WTC11 (cell line): ENCODE measurements at regions not wholly inside any gene's neighbourhood (a gene's known extent, or its start where the extent isn't known, plus 50 kb on each side); places are given as distances from the start of the nearest gene placed in this dataset.

Experiments
- ATAC-seq: fragments of 200-7000 bp; cut with Tn5 transposase; 2 replicates; pipeline ENCODE4 v1.10.0; 2021; ENCODE audit warnings: mild to moderate bottlenecking, moderate library complexity
- CTCF ChIA-PET: fragments of 300-600 bp; sonication (Branson Sonifier 250); formaldehyde crosslinking; loops from one replicate; lab custom pipeline; 2021; ENCODE audit warnings: antibody characterized with exemption; lab: Charles Lee
- POLR2A ChIA-PET: fragments of 350-600 bp; sonication (Branson Sonifier 250); formaldehyde crosslinking; loops from one replicate; lab custom pipeline; 2021; ENCODE audit warnings: antibody characterized with exemption; lab: Charles Lee
- DNase-seq: peaks from one replicate; pipeline ENCODE4 v3.0.0; 2021; ENCODE audit warnings: low spot score
- H3K27ac Mint-ChIP-seq: 2 replicates; pipeline ENCODE4 v1.8.0; 2021; ENCODE audit warnings: mixed read lengths
- H3K27me3 Mint-ChIP-seq: 2 replicates; pipeline ENCODE4 v1.8.0; 2021; ENCODE audit warnings: low read depth, mild to moderate bottlenecking, moderate library complexity, mixed read lengths
- H3K36me3 Mint-ChIP-seq: 2 replicates; pipeline ENCODE4 v1.8.0; 2021; ENCODE audit warnings: mixed read lengths
- H3K4me1 Mint-ChIP-seq: 2 replicates; pipeline ENCODE4 v1.8.0; 2022; ENCODE audit warnings: mixed read lengths
- H3K4me3 Mint-ChIP-seq: 2 replicates; pipeline ENCODE4 v1.8.0; 2021; ENCODE audit warnings: mild to moderate bottlenecking, moderate library complexity, mixed read lengths
- H3K9me3 Mint-ChIP-seq: 2 replicates; pipeline ENCODE4 v1.8.0; 2021; ENCODE audit warnings: mixed read lengths
- ARID4B ChIP-seq: sonication (generic); formaldehyde crosslinking; IDR thresholded peaks from 2 replicates; pipeline ENCODE4 v1.8.0; 2023; ENCODE audit warnings: missing genetic modification reagents, mild to moderate bottlenecking, borderline replicate concordance
- ATF3 ChIP-seq: sonication (generic); formaldehyde crosslinking; conservative IDR thresholded peaks from 2 replicates; pipeline ENCODE4 v1.8.1; 2022; ENCODE audit warnings: mild to moderate bottlenecking, missing genetic modification reagents
- CREM ChIP-seq: sonication (generic); formaldehyde crosslinking; IDR thresholded peaks from 2 replicates; pipeline ENCODE4 v1.8.1; 2022; ENCODE audit warnings: mild to moderate bottlenecking, missing genetic modification reagents, moderate library complexity
- CTCF ChIP-seq: fragments of 200-600 bp; IDR thresholded peaks from 2 replicates; pipeline ENCODE4 v1.8.0; 2022; ENCODE audit warnings: antibody characterized with exemption
- E2F5 ChIP-seq: sonication (generic); formaldehyde crosslinking; IDR thresholded peaks from 2 replicates; pipeline ENCODE4 v1.8.1; 2022; ENCODE audit warnings: mild to moderate bottlenecking, moderate library complexity, missing genetic modification reagents
- ELF4 ChIP-seq: sonication (generic); formaldehyde crosslinking; IDR thresholded peaks from 2 replicates; pipeline ENCODE4 v1.8.1; 2022; ENCODE audit warnings: low read depth, mild to moderate bottlenecking, moderate library complexity, missing genetic modification reagents
- EMX1 ChIP-seq: fragments of 250-450 bp; sonication (Bioruptor Pico); IDR thresholded peaks from 2 replicates; pipeline ENCODE4 v1.8.0; 2021; ENCODE audit warnings: mild to moderate bottlenecking
- HMGXB4 ChIP-seq: sonication (generic); formaldehyde crosslinking; IDR thresholded peaks from 2 replicates; pipeline ENCODE4 v1.8.1; 2023; ENCODE audit warnings: mild to moderate bottlenecking, moderate library complexity, missing genetic modification reagents
- IRF1 ChIP-seq: sonication (generic); formaldehyde crosslinking; IDR thresholded peaks from 2 replicates; pipeline ENCODE4 v1.8.0; 2023; ENCODE audit warnings: missing genetic modification reagents
- MAX ChIP-seq: sonication (generic); formaldehyde crosslinking; IDR thresholded peaks from 2 replicates; pipeline ENCODE4 v1.8.0; 2022; ENCODE audit warnings: mild to moderate bottlenecking, missing genetic modification reagents
- MLX ChIP-seq: sonication (generic); formaldehyde crosslinking; IDR thresholded peaks from 2 replicates; pipeline ENCODE4 v1.8.1; 2023; ENCODE audit warnings: mild to moderate bottlenecking, missing genetic modification reagents, moderate library complexity
- TEAD4 ChIP-seq: sonication (generic); formaldehyde crosslinking; IDR thresholded peaks from 2 replicates; pipeline ENCODE4 v1.8.0; 2022; ENCODE audit warnings: mild to moderate bottlenecking, missing genetic modification reagents
- TP53 ChIP-seq: sonication (generic); formaldehyde crosslinking; IDR thresholded peaks from 2 replicates; pipeline ENCODE4 v1.8.1; 2023; ENCODE audit warnings: mild to moderate bottlenecking, missing genetic modification reagents
- USF2 ChIP-seq: sonication (generic); formaldehyde crosslinking; IDR thresholded peaks from 2 replicates; pipeline ENCODE4 v1.8.1; 2023; ENCODE audit warnings: mild to moderate bottlenecking, missing genetic modification reagents, moderate library complexity
- ZNF263 ChIP-seq: sonication (generic); formaldehyde crosslinking; IDR thresholded peaks from 2 replicates; pipeline ENCODE4 v1.8.1; 2022; ENCODE audit warnings: low read depth, mild to moderate bottlenecking, moderate library complexity, missing genetic modification reagents
- ZNF317 ChIP-seq: sonication (generic); formaldehyde crosslinking; IDR thresholded peaks from 2 replicates; pipeline ENCODE4 v1.8.1; 2023; ENCODE audit warnings: low read depth, mild to moderate bottlenecking, moderate library complexity, missing genetic modification reagents, borderline replicate concordance
- ZNF416 ChIP-seq: fragments of 250-450 bp; sonication (Bioruptor Pico); IDR thresholded peaks from 2 replicates; pipeline ENCODE4 v1.9.0; 2021; ENCODE audit warnings: mild to moderate bottlenecking, inconsistent platforms
- ZNF425 ChIP-seq: fragments of 250-450 bp; sonication (Bioruptor Pico); conservative IDR thresholded peaks from 2 replicates; pipeline ENCODE4 v1.9.0; 2021; ENCODE audit warnings: mild to moderate bottlenecking
- ZNF671 ChIP-seq: fragments of 250-450 bp; sonication (Bioruptor Pico); IDR thresholded peaks from 2 replicates; pipeline ENCODE4 v1.8.0; 2021; ENCODE audit warnings: mild to moderate bottlenecking

GRCh38 chr6:72559555-72559954 lies 62.3 kb upstream of the KCNQ5 start:
- TF ChIP-seq TP53 (CRISPR knock-in tag) (no peak), ZNF671 (no peak), CREM (CRISPR knock-in tag) (no peak), ZNF317 (CRISPR knock-in tag) (no peak), CTCF (no peak), MLX (no peak), ARID4B (CRISPR knock-in tag) (no peak), TEAD4 (no peak), ZNF416 (no peak), USF2 (no peak), E2F5 (CRISPR knock-in tag) (no peak), ZNF263 (CRISPR knock-in tag) (no peak)
- CTCF ChIA-PET = interaction anchor here (1.0 kb wide), 1 partner anchor 21 kb away, joined by 3 read pairs; no protein-coding TSS in a partner anchor
- Mint-ChIP-seq H3K4me1 (peaks cover 47% of the 10 kb centered on the region), H3K4me3 (no peak overlapping the region), H3K27ac (peak overlapping the region; percentile 89; the same call in 1 of the 2 replicates), H3K9me3 (no peaks in the 10 kb centered on the region), H3K36me3 (no peaks in the 10 kb centered on the region), H3K27me3 (no peaks in the 10 kb centered on the region)
- ATAC-seq (no peak), DNase-seq (no peak)
- POLR2A ChIA-PET = no interaction called here

- Mint-ChIP-seq H3K27me3 (no peaks in the 10 kb centered on the region), H3K36me3 (no peaks in the 10 kb centered on the region), H3K9me3 (no peaks in the 10 kb centered on the region), H3K4me1 (peaks cover 33% of the 10 kb centered on the region), H3K27ac (no peak overlapping the region)
- peak; percentile 62 for ATAC-seq
- CTCF ChIA-PET = interaction anchor here (1.0 to 1.2 kb wide), 4 partner anchors 14 to 38 kb away, joined by 3 to 5 read pairs (median 4); no protein-coding TSS in a partner anchor
- POLR2A ChIA-PET = no interaction called here
- DNase-seq = no peak
- TF ChIP-seq MAX (CRISPR knock-in tag) (no peak), EMX1 (CRISPR knock-in tag) (no peak), IRF1 (no peak), HMGXB4 (CRISPR knock-in tag) (no peak), ZNF416 (no peak), ATF3 (no peak), ELF4 (CRISPR knock-in tag) (no peak), ZNF425 (CRISPR knock-in tag) (no peak)
- TF ChIP-seq, all 79 proteins: peak for 0
- H3K4me3 Mint-ChIP-seq = no peak overlapping the region
Measured at GRCh38 chr6:72560721-72561593, 60.9 kb upstream of the KCNQ5 start.
